Cardiac muscle cell (in vitro differentiated cells and primary cell): ENCODE measurements at regions not wholly inside any gene's neighbourhood (a gene's known extent, or its start where the extent isn't known, plus 50 kb on each side); places are given as distances from the start of the nearest gene placed in this dataset.

Experiments used
- DNase-seq, 2 donors: peaks; one replicate each; pipeline versions ENCODE4 v3.0.0 to v3.0.0-alpha.2; 2010 to 2017; ENCODE audit warnings: low read depth in 1 of 2, low spot score in 1 of 2
- H3K27ac ChIP-seq: fragments of 200-600 bp; sonication (generic); 2 replicates; pipeline ENCODE4 v1.5.1; 2016
- H3K27me3 ChIP-seq: fragments of 200-600 bp; sonication (generic); 2 replicates; pipeline ENCODE4 v1.6.0; 2016; ENCODE audit warnings: control low read depth
- H3K36me3 ChIP-seq: fragments of 200-600 bp; sonication (generic); 2 replicates; pipeline ENCODE4 v1.5.1; 2016; ENCODE audit warnings: control low read depth
- H3K4me1 ChIP-seq: fragments of 200-600 bp; sonication (generic); 2 replicates; pipeline ENCODE4 v1.8.1; 2017; ENCODE audit warnings: low read depth, mild to moderate bottlenecking, mixed run types
- H3K4me3 ChIP-seq: fragments of 200-600 bp; sonication (generic); 2 replicates; pipeline ENCODE4 v1.5.1; 2016; ENCODE audit warnings: mild to moderate bottlenecking
- H3K9me3 ChIP-seq: fragments of 200-600 bp; sonication (generic); 2 replicates; pipeline ENCODE4 v1.5.1; 2017; ENCODE audit warnings: low read depth, mild to moderate bottlenecking, control low read depth
- TF ChIP-seq, protein P1 (sequence below): IDR thresholded peaks from 2 replicates; pipeline ENCODE4 v1.5.1; 2012; ENCODE audit warnings: low read depth, mild to moderate bottlenecking, low read length

DNA sequence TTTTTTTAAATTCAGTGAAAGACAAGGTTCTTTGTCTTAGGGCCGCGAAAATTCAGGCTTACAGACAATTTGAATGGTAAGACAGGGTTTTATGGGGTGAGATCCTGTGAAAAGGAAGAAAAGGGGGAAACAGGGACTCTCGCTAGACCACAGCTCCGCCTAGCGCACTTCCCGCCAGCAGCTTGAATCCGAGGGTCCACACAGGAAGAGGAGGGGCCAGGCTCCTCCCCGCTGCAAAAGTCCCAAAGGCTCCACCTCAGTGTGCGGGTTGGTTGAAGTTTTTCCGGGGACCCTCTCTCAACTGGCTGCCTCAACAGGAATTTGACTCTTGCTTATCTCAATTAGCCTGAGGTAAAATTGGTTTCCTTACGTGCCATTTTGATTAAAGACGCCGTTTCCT, 950.9 kb upstream of the CNTN5 start:
- DNase-seq = no peak
- H3K4me1 ChIP-seq = no peaks in the 10 kb centered on the region
- H3K27me3 ChIP-seq = no peaks in the 10 kb centered on the region
- no peaks in the 10 kb centered on the region for H3K36me3 ChIP-seq
- H3K9me3 ChIP-seq = no peaks in the 10 kb centered on the region
- TF ChIP-seq, protein P1, sequence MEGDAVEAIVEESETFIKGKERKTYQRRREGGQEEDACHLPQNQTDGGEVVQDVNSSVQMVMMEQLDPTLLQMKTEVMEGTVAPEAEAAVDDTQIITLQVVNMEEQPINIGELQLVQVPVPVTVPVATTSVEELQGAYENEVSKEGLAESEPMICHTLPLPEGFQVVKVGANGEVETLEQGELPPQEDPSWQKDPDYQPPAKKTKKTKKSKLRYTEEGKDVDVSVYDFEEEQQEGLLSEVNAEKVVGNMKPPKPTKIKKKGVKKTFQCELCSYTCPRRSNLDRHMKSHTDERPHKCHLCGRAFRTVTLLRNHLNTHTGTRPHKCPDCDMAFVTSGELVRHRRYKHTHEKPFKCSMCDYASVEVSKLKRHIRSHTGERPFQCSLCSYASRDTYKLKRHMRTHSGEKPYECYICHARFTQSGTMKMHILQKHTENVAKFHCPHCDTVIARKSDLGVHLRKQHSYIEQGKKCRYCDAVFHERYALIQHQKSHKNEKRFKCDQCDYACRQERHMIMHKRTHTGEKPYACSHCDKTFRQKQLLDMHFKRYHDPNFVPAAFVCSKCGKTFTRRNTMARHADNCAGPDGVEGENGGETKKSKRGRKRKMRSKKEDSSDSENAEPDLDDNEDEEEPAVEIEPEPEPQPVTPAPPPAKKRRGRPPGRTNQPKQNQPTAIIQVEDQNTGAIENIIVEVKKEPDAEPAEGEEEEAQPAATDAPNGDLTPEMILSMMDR = no peak
- no peak overlapping the region for H3K4me3 ChIP-seq
- no peak overlapping the region for H3K27ac ChIP-seq

- no peaks in the 10 kb centered on the region for H3K9me3 ChIP-seq
- TF ChIP-seq, protein P1 = no peak
- H3K27me3 ChIP-seq = no peaks in the 10 kb centered on the region
- peak; percentile 2 to 27 for DNase-seq
- H3K4me1 ChIP-seq = peaks cover 17% of the 10 kb centered on the region
- no peaks in the 10 kb centered on the region for H3K36me3 ChIP-seq
- no peak overlapping the region for H3K4me3 ChIP-seq
- peak overlapping the region; percentile 64 for H3K27ac ChIP-seq
Measured at GRCh38 chr11:98090861-98091505, 929.8 kb upstream of the CNTN5 start.

DNA sequence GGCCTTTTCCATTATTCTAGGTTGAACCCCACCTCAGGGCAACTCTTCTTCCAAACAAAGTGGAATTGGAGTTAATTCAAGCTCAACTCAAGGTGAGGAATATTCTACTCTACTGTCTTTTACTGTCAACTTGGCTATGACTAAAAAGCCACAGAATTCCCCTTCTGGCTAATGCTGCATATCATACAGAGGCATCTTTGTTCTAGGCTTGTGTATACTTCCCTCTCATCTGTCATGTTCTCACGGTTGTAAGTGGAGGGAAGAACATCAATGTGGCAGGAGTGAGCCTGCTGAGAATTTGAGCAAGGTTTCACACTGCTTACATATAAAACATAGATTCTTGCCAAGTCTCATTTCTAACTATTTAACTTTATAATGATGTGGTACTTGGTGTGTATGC, 921.4 kb upstream of the CNTN5 start:
- TF ChIP-seq, protein P1 = no peak
- Histone ChIP-seq H3K36me3 (no peaks in the 10 kb centered on the region), H3K4me3 (no peak overlapping the region), H3K27me3 (no peaks in the 10 kb centered on the region), H3K9me3 (no peaks in the 10 kb centered on the region), H3K4me1 (no peaks in the 10 kb centered on the region), H3K27ac (no peak overlapping the region)
- no peak for DNase-seq

GRCh38 chr11:98100689-98101088, 920.1 kb upstream of the CNTN5 start:
- no peak for DNase-seq
- Histone ChIP-seq H3K9me3 (no peaks in the 10 kb centered on the region), H3K4me3 (no peak overlapping the region), H3K27ac (no peak overlapping the region), H3K36me3 (no peaks in the 10 kb centered on the region), H3K27me3 (no peaks in the 10 kb centered on the region), H3K4me1 (no peaks in the 10 kb centered on the region)
- TF ChIP-seq, protein P1 = no peak

GRCh38 chr11:98101329-98101728, 919.4 kb upstream of the CNTN5 start:
- TF ChIP-seq, protein P1 = no peak
- Histone ChIP-seq H3K9me3 (no peaks in the 10 kb centered on the region), H3K27me3 (no peaks in the 10 kb centered on the region), H3K4me3 (no peak overlapping the region), H3K27ac (no peak overlapping the region), H3K36me3 (no peaks in the 10 kb centered on the region), H3K4me1 (no peaks in the 10 kb centered on the region)
- DNase-seq = no peak
